ENCODE measurements at regions not wholly inside any gene's neighbourhood (a gene's known extent, or its start where the extent isn't known, plus 50 kb on each side); places are given as distances from the start of the nearest gene placed in this dataset.

GRCh38 chr2:223503746-223504145, 98.4 kb downstream of the SCG2 start:
- H2BK5ac ChIP-seq (ENCODE audit: insufficient read length, low read length) = no peak overlapping the region
- no peak overlapping the region for H3K56ac ChIP-seq (ENCODE audit: insufficient read length, low read depth, low read length)
- no peaks in the 10 kb centered on the region for H3K23me2 ChIP-seq (ENCODE audit: insufficient read length, low read depth, low read length, poor library complexity, severe bottlenecking)
- no peak overlapping the region for H3K4me3 Mint-ChIP-seq
- TF ChIP-seq CTCF (conservative IDR thresholded peaks at IDR 0.05) = no peak
- H3K18ac ChIP-seq (ENCODE audit: insufficient read length, low read depth, low read length) = no peak overlapping the region
- H2AK5ac ChIP-seq (ENCODE audit: insufficient read length, low read length) = no peak overlapping the region
- H3K79me1 ChIP-seq (ENCODE audit: insufficient read depth, low read depth, low read length, poor library complexity, severe bottlenecking) = no peaks in the 10 kb centered on the region
- H2BK15ac ChIP-seq (ENCODE audit: low read depth, low read length) = no peak overlapping the region
- H4K5ac ChIP-seq (ENCODE audit: insufficient read length, low read depth, low read length) = no peak overlapping the region
- H3K36me3 Mint-ChIP-seq (ENCODE audit: insufficient read depth in 1 of 3, low read depth in 3 of 3) = no peaks in the 10 kb centered on the region
- H3K4me1 ChIP-seq (ENCODE audit: insufficient read depth, low read length) = no peaks in the 10 kb centered on the region
- H2AFZ ChIP-seq (ENCODE audit: low read length) = no peak overlapping the region
- H3K9me3 ChIP-seq (ENCODE audit: control insufficient read depth, low read depth, low read length) = no peaks in the 10 kb centered on the region
- no peaks in the 10 kb centered on the region for H4K20me1 ChIP-seq (ENCODE audit: control insufficient read depth, insufficient read depth, insufficient read length)
- WGBS (ENCODE audit: extremely low coverage, insufficient read length, low lambda C conversion rate) = no CpG with 5 or more reads among the region's 3 CpGs
- H3K14ac ChIP-seq (ENCODE audit: insufficient read depth, low read length) = no peak overlapping the region
- H3K27ac ChIP-seq (ENCODE audit: insufficient read length, low read depth, low read length) = no peak overlapping the region
- H3K27me3 Mint-ChIP-seq (ENCODE audit: low read depth) = peaks cover 15% of the 10 kb centered on the region
- no peak overlapping the region for H2BK12ac ChIP-seq (ENCODE audit: insufficient read length, low read depth, low read length)
- H4K91ac ChIP-seq (ENCODE audit: insufficient read length, low read depth, low read length) = no peak overlapping the region
- no peaks in the 10 kb centered on the region for H3K79me2 ChIP-seq (ENCODE audit: insufficient read depth, low read length)
- H3K23ac ChIP-seq (ENCODE audit: insufficient read length, low read depth, low read length) = no peak overlapping the region
- no peak overlapping the region for H3K4me2 ChIP-seq (ENCODE audit: insufficient read depth, insufficient read length, low read length)
- DNase-seq = no peak
- no peaks in the 10 kb centered on the region for H3K27me3 ChIP-seq (ENCODE audit: insufficient read depth, low read length)
- no peak overlapping the region for H2BK120ac ChIP-seq (ENCODE audit: low read depth, low read length, poor library complexity, severe bottlenecking)
- no peaks in the 10 kb centered on the region for H3K4me1 Mint-ChIP-seq
- H3K9ac ChIP-seq (ENCODE audit: extremely low read depth, insufficient read length, low read length) = no peak overlapping the region
- H3K27ac Mint-ChIP-seq = no peak overlapping the region
- no peak overlapping the region for H3T11ph ChIP-seq (ENCODE audit: low read length)
- no peaks in the 10 kb centered on the region; a peak in 1 of 5 replicates for H3K9me3 Mint-ChIP-seq
- no peak overlapping the region for H2BK20ac ChIP-seq (ENCODE audit: low read depth, low read length, poor library complexity, severe bottlenecking)
- no peak overlapping the region for H4K8ac ChIP-seq (replicated peaks; ENCODE audit: insufficient read length, low read depth, low read length)
- H3K4ac ChIP-seq (ENCODE audit: low read depth, low read length) = no peak overlapping the region

Measured in H9 (cell line).